ENCODE measurements at regions not wholly inside any gene's neighbourhood (a gene's known extent, or its start where the extent isn't known, plus 50 kb on each side); places are given as distances from the start of the nearest gene placed in this dataset.
"Not testable (repeated sequence)": the region's sequence is repeated elsewhere in the genome, so short reads cannot be mapped to it uniquely, and the experiment has no call there.

DNA sequence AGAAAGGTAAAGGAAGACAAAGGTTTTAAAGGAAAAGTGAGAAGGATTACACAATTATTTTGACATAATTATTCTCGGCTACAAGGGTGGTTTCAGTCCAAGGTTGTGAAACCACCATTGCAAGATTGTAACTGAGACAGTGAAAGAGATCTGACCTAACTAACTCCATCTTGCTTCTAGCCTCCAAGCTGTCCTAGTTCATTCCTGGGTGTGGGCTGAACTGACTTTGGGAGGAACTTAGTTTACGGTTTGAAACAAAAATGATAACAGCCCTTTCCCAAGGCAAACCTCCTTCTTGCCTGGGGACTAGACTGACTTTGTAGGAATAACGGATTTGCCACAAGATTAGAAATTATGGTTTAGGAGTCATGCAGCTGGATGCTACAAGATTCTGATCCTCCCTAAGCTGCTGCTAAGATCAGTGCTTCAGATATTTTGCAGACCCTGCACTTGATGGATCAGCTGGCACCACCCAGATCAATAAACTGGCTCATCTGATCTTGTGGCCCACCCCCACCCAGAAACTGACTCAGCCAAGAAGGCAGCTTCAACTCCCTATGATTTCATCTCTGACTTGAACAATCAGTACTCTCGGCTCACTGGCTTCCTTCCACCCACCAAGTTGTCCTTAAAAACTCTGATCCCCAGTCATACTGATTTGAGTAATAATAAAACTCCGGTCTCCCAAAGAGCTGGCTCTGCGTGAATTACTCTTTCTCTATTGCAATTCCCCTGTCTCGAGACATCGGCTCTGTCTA, 57.7 kb upstream of the AADACL2 start:
- CTCF ChIA-PET: interaction anchor here (0.6 kb wide), 2 partner anchors 282 to 347 kb away, joined by 4 read pairs; no protein-coding TSS in a partner anchor
- Histone ChIP-seq H3K36me3 (ENCODE audit: insufficient read depth, low read length, poor library complexity, severe bottlenecking) (no peaks in the 10 kb centered on the region), H3K27ac (ENCODE audit: low read depth, low read length, poor library complexity, severe bottlenecking) (no peak overlapping the region), H3K27me3 (replicated peaks; ENCODE audit: insufficient read depth, low read depth, low read length, poor library complexity) (no peaks in the 10 kb centered on the region), H3K4me3 (ENCODE audit: low read depth, low read length, poor library complexity, severe bottlenecking) (no peak overlapping the region), H3K4me1 (ENCODE audit: insufficient read depth, low read length, poor library complexity, severe bottlenecking) (no peaks in the 10 kb centered on the region), H3K9me3 (ENCODE audit: low read depth, low read length, poor library complexity, severe bottlenecking) (peaks cover 4% of the 10 kb centered on the region)
- intact Hi-C loops (cut with micrococcal nuclease; ENCODE audit: unreplicated experiment): no loop called here
- TF ChIP-seq, protein P1, sequence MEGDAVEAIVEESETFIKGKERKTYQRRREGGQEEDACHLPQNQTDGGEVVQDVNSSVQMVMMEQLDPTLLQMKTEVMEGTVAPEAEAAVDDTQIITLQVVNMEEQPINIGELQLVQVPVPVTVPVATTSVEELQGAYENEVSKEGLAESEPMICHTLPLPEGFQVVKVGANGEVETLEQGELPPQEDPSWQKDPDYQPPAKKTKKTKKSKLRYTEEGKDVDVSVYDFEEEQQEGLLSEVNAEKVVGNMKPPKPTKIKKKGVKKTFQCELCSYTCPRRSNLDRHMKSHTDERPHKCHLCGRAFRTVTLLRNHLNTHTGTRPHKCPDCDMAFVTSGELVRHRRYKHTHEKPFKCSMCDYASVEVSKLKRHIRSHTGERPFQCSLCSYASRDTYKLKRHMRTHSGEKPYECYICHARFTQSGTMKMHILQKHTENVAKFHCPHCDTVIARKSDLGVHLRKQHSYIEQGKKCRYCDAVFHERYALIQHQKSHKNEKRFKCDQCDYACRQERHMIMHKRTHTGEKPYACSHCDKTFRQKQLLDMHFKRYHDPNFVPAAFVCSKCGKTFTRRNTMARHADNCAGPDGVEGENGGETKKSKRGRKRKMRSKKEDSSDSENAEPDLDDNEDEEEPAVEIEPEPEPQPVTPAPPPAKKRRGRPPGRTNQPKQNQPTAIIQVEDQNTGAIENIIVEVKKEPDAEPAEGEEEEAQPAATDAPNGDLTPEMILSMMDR (conservative IDR thresholded peaks at IDR 0.05; ENCODE audit: low read depth, low read length): no peak
- no peak for TF ChIP-seq EZH2 (IDR thresholded peaks at IDR 0.05; ENCODE audit: borderline replicate concordance, low read depth, low read length, poor library complexity, severe bottlenecking)
- no peak for DNase-seq (ENCODE audit: low spot score)
- POLR2A ChIA-PET (ENCODE audit: low non-redundant PET): no interaction called here
- BruUV-seq (replicated peaks): no TSS peak

DNA sequence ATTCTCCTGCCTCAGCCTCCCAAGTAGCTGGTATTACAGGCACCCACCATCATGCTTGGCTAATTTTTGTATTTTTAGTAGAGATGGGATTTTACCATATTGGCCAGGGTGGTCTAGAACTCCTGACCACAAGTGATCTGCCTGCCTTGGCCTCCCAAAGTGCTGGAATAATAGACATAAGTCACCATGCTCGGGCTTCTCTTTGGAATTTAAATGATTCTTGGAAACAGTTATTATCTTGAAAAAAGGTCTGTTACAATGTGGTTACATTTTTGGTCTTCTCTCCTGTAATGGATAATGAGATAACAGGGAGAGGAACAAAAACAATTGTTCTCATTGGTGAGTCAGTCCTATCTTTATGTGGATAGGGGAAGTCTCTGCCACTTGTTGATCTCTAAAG, 59.8 kb upstream of the AADACL2 start:
- no peak for DNase-seq (ENCODE audit: low spot score)

DNA sequence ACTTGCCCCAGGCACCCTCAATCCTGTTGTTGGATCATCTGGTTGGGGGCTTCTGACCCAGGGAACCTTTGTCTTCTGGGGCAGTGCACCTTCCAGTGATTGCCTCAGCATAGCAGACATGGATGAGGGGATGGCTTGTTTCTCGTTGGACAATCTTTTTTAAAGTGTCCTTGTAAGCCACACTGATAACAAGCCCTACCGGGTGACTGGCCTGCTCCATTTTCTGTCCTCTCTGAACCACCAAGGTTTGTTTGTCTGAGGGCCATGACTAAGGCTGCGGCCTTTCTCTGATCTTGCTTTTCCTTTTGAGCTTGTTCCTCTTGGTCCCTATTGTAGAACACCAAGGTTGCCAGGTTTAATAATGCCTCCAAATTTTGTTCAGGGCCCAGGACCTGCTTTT, 66.0 kb upstream of the AADACL2 start:
- H3K4me1 ChIP-seq (ENCODE audit: insufficient read depth, low read length, poor library complexity, severe bottlenecking): peaks cover 19% of the 10 kb centered on the region
- intact Hi-C loops (cut with micrococcal nuclease; ENCODE audit: unreplicated experiment): loop anchor here (10.0 kb wide), 2 partner anchors 247 to 383 kb away; no protein-coding TSS in a partner anchor
- CTCF ChIA-PET; H3K27me3 ChIP-seq (replicated peaks; ENCODE audit: insufficient read depth, low read depth, low read length, poor library complexity); POLR2A ChIA-PET (ENCODE audit: low non-redundant PET); H3K9me3 ChIP-seq (ENCODE audit: low read depth, low read length, poor library complexity, severe bottlenecking); H3K36me3 ChIP-seq (ENCODE audit: insufficient read depth, low read length, poor library complexity, severe bottlenecking); BruUV-seq (replicated peaks); DNase-seq (ENCODE audit: low spot score); H3K4me3 ChIP-seq (ENCODE audit: low read depth, low read length, poor library complexity, severe bottlenecking); H3K27ac ChIP-seq (ENCODE audit: low read depth, low read length, poor library complexity, severe bottlenecking): not testable (repeated sequence)

More for the DNA sequence above, 59.8 kb upstream of the AADACL2 start:
- Histone ChIP-seq H3K9me3 (ENCODE audit: low read depth, low read length, poor library complexity, severe bottlenecking) (peaks cover 4% of the 10 kb centered on the region), H3K4me1 (ENCODE audit: insufficient read depth, low read length, poor library complexity, severe bottlenecking) (no peaks in the 10 kb centered on the region), H3K36me3 (ENCODE audit: insufficient read depth, low read length, poor library complexity, severe bottlenecking) (no peaks in the 10 kb centered on the region), H3K4me3 (ENCODE audit: low read depth, low read length, poor library complexity, severe bottlenecking) (no peak overlapping the region), H3K27ac (ENCODE audit: low read depth, low read length, poor library complexity, severe bottlenecking) (no peak overlapping the region), H3K27me3 (replicated peaks; ENCODE audit: insufficient read depth, low read depth, low read length, poor library complexity) (no peaks in the 10 kb centered on the region)
- CTCF ChIA-PET: interaction anchor here (0.6 kb wide), 1 partner anchor 249 kb away, joined by 6 read pairs; no protein-coding TSS in a partner anchor
- no peak for TF ChIP-seq EZH2 (IDR thresholded peaks at IDR 0.05; ENCODE audit: borderline replicate concordance, low read depth, low read length, poor library complexity, severe bottlenecking)
- TF ChIP-seq, protein P1 (conservative IDR thresholded peaks at IDR 0.05; ENCODE audit: low read depth, low read length): no peak
- intact Hi-C loops (cut with micrococcal nuclease; ENCODE audit: unreplicated experiment): no loop called here
- BruUV-seq (replicated peaks): no TSS peak
- POLR2A ChIA-PET (ENCODE audit: low non-redundant PET): no interaction called here
